Breast epithelium (tissue), 4 donors: ENCODE measurements at regions not wholly inside any gene's neighbourhood (a gene's known extent, or its start where the extent isn't known, plus 50 kb on each side); places are given as distances from the start of the nearest gene placed in this dataset.

ENCODE experiments used
- DNase-seq, 2 donors: peaks; one replicate each; pipeline ENCODE4 v3.0.0-alpha.2; 2019; ENCODE audit warnings: low spot score in 2 of 2
- H3K27ac ChIP-seq, 2 donors: fragments of 200-600 bp; sonication (generic) in 1 of 2; one replicate each; pipeline ENCODE4 v1.5.1; 2016 to 2019; ENCODE audit warnings: mild to moderate bottlenecking in 1 of 2
- H3K27me3 ChIP-seq, 2 donors: fragments of 200-600 bp; sonication (generic) in 1 of 2; one replicate each; pipeline versions ENCODE4 v1.5.1 to v1.6.0; 2017 to 2019; ENCODE audit warnings: control low read depth in 1 of 2, mild to moderate bottlenecking in 1 of 2
- H3K36me3 ChIP-seq: fragments of 200-600 bp; one replicate; pipeline ENCODE4 v1.5.1; 2019
- H3K4me1 ChIP-seq, 2 donors: fragments of 200-600 bp; sonication (generic); one replicate each; pipeline ENCODE4 v1.5.1; 2016 to 2019; ENCODE audit warnings: control low read depth in 1 of 2
- H3K4me3 ChIP-seq, 3 donors: fragments of 200-600 bp; sonication (generic); 1 replicate in 2 of 3; 2 replicates in 1 of 3; pipeline ENCODE4 v1.5.1; 2016 to 2019; ENCODE audit warnings: mild to moderate bottlenecking in 3 of 3, moderate library complexity in 2 of 3
- H3K9me3 ChIP-seq, 2 donors: fragments of 200-600 bp; sonication (generic) in 1 of 2; one replicate each; pipeline ENCODE4 v1.5.1; 2016 to 2019; ENCODE audit warnings: control low read depth in 1 of 2
- POLR2A ChIP-seq: fragments of 450-650 bp; IDR thresholded peaks from one replicate; pipeline ENCODE4 v1.6.1; 2016; ENCODE audit warnings: antibody characterized with exemption, mild to moderate bottlenecking, moderate library complexity
- POLR2AphosphoS5 ChIP-seq, 3 donors: sonication (generic); formaldehyde crosslinking; IDR thresholded peaks; one replicate each; pipeline ENCODE4 v1.6.1; 2017; ENCODE audit warnings: antibody characterized with exemption in 3 of 3
- intact Hi-C: fragments of 100-400 bp; cut with DNase I; formaldehyde crosslinking; loops from one replicate; pipeline ENCODE4 v1.15.1; 2023; ENCODE audit warnings: low total_unique reads
- TF ChIP-seq, protein P1 (sequence below), 3 donors: fragments of 450-650 bp; IDR thresholded peaks; one replicate each; pipeline ENCODE4 v1.5.1; 2016 to 2017; ENCODE audit warnings: antibody characterized with exemption in 3 of 3, mild to moderate bottlenecking in 3 of 3, moderate library complexity in 3 of 3

- H3K9me3 ChIP-seq = no peaks in the 10 kb centered on the region
- intact Hi-C loops = no loop called here
- TF ChIP-seq POLR2A (no peak), POLR2AphosphoS5 (IDR thresholded peaks at IDR 0.05) (no peak)
- TF ChIP-seq, protein P1, sequence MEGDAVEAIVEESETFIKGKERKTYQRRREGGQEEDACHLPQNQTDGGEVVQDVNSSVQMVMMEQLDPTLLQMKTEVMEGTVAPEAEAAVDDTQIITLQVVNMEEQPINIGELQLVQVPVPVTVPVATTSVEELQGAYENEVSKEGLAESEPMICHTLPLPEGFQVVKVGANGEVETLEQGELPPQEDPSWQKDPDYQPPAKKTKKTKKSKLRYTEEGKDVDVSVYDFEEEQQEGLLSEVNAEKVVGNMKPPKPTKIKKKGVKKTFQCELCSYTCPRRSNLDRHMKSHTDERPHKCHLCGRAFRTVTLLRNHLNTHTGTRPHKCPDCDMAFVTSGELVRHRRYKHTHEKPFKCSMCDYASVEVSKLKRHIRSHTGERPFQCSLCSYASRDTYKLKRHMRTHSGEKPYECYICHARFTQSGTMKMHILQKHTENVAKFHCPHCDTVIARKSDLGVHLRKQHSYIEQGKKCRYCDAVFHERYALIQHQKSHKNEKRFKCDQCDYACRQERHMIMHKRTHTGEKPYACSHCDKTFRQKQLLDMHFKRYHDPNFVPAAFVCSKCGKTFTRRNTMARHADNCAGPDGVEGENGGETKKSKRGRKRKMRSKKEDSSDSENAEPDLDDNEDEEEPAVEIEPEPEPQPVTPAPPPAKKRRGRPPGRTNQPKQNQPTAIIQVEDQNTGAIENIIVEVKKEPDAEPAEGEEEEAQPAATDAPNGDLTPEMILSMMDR (IDR thresholded peaks at IDR 0.05) = no peak
Measured at GRCh38 chr2:13492262-13492661, 775.5 kb downstream of the TRIB2 start.

GRCh38 chr2:13495051-13495450 is 778.3 kb downstream of the TRIB2 start:
- Histone ChIP-seq H3K4me1 (no peaks in the 10 kb centered on the region), H3K9me3 (no peaks in the 10 kb centered on the region), H3K27me3 (no peaks in the 10 kb centered on the region), H3K36me3 (no peaks in the 10 kb centered on the region), H3K4me3 (no peak overlapping the region), H3K27ac (no peak overlapping the region)
- TF ChIP-seq POLR2AphosphoS5 (IDR thresholded peaks at IDR 0.05) (no peak), POLR2A (no peak)
- TF ChIP-seq, protein P1 (IDR thresholded peaks at IDR 0.05) = no peak
- DNase-seq = no peak
- intact Hi-C loops = loop anchor here (5.0 kb wide), 1 partner anchor 268 kb away; no protein-coding TSS in a partner anchor

More at GRCh38 chr2:13492262-13492661, 775.5 kb downstream of the TRIB2 start:
- H3K36me3 ChIP-seq = no peaks in the 10 kb centered on the region
- H3K4me3 ChIP-seq = no peak overlapping the region
- no peak for DNase-seq
- no peak overlapping the region for H3K27ac ChIP-seq
- H3K27me3 ChIP-seq = no peaks in the 10 kb centered on the region
- no peaks in the 10 kb centered on the region for H3K4me1 ChIP-seq

DNA sequence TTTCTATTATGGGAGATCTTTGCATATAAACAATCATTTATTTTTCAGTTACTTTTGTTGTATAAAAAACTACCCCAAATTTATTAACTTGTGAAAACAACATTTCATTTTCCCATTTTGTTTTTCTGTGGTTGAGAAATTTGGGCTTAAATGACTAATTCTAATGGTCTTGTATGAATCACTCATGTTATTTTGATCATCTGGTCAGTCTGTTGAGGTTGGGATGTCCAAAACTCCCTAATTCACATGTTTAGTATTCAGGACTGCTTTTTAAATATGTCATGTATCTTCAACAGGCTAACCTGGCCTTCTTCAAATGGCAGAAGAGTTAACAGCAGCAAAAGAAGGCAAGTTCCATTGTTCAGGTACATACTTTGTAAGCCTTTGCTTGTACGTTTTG is 788.1 kb downstream of the TRIB2 start:
- no peak for DNase-seq
- intact Hi-C loops = no loop called here
- no peaks in the 10 kb centered on the region for H3K9me3 ChIP-seq
- no peak overlapping the region for H3K27ac ChIP-seq
- no peak for TF ChIP-seq POLR2A
- TF ChIP-seq, protein P1 (IDR thresholded peaks at IDR 0.05) = no peak
- TF ChIP-seq POLR2AphosphoS5 (IDR thresholded peaks at IDR 0.05) = no peak
- H3K27me3 ChIP-seq = no peaks in the 10 kb centered on the region
- no peak overlapping the region for H3K4me3 ChIP-seq
- no peaks in the 10 kb centered on the region for H3K4me1 ChIP-seq
- no peaks in the 10 kb centered on the region for H3K36me3 ChIP-seq

- no peaks in the 10 kb centered on the region for H3K27me3 ChIP-seq
- H3K9me3 ChIP-seq = no peaks in the 10 kb centered on the region
- H3K36me3 ChIP-seq = no peaks in the 10 kb centered on the region
- no peaks in the 10 kb centered on the region for H3K4me1 ChIP-seq
- no peak overlapping the region for H3K27ac ChIP-seq
- no peak for TF ChIP-seq POLR2A
- TF ChIP-seq, protein P1 (IDR thresholded peaks at IDR 0.05) = no peak
- H3K4me3 ChIP-seq = no peak overlapping the region
- no peak for DNase-seq
- intact Hi-C loops = no loop called here
Measured at GRCh38 chr2:13508671-13509070, 791.9 kb downstream of the TRIB2 start.

- intact Hi-C loops = no loop called here
- H3K36me3 ChIP-seq = no peaks in the 10 kb centered on the region
- H3K9me3 ChIP-seq = no peaks in the 10 kb centered on the region
- DNase-seq = no peak
- H3K27ac ChIP-seq = no peak overlapping the region
- TF ChIP-seq, protein P1 (IDR thresholded peaks at IDR 0.05) = no peak
- TF ChIP-seq POLR2AphosphoS5 (IDR thresholded peaks at IDR 0.05) (no peak), POLR2A (no peak)
- H3K27me3 ChIP-seq = no peaks in the 10 kb centered on the region
- no peak overlapping the region for H3K4me3 ChIP-seq
- no peaks in the 10 kb centered on the region for H3K4me1 ChIP-seq
Measured at GRCh38 chr2:13515254-13515653, 798.5 kb downstream of the TRIB2 start.
